IMR-90 (cell line): ENCODE measurements at regions not wholly inside any gene's neighbourhood (a gene's known extent, or its start where the extent isn't known, plus 50 kb on each side); places are given as distances from the start of the nearest gene placed in this dataset.

Experiments
- BHLHE40 ChIP-seq: fragments of 150-350 bp; IDR thresholded peaks from 2 replicates; pipeline ENCODE4 v1.6.1; 2016; ENCODE audit warnings: mild to moderate bottlenecking, low read depth, low read length
- CHD1 ChIP-seq: IDR thresholded peaks from 2 replicates; pipeline ENCODE4 v1.6.1; 2012; ENCODE audit warnings: low read depth, low read length, improper control_type of control experiment
- MAFK ChIP-seq: IDR thresholded peaks from 2 replicates; pipeline ENCODE4 v1.6.1; 2012; ENCODE audit warnings: low read depth, low read length, improper control_type of control experiment
- MAZ ChIP-seq: IDR thresholded peaks from 2 replicates; pipeline ENCODE4 v1.6.1; 2012; ENCODE audit warnings: low read depth, mild to moderate bottlenecking, low read length, improper control_type of control experiment, moderate library complexity, borderline replicate concordance
- MXI1 ChIP-seq: IDR thresholded peaks from 2 replicates; pipeline ENCODE4 v1.6.1; 2012; ENCODE audit warnings: low read depth, mild to moderate bottlenecking, low read length, moderate library complexity, borderline replicate concordance
- POLR2A ChIP-seq: IDR thresholded peaks from 2 replicates; pipeline ENCODE4 v1.6.1; 2012; ENCODE audit warnings: mild to moderate bottlenecking, low read depth, low read length
- RAD21 ChIP-seq: IDR thresholded peaks from 2 replicates; pipeline ENCODE4 v1.6.1; 2012; ENCODE audit warnings: low read length, improper control_type of control experiment
- RCOR1 ChIP-seq: IDR thresholded peaks from 2 replicates; pipeline ENCODE4 v1.6.1; 2012; ENCODE audit warnings: mild to moderate bottlenecking, low read length, improper control_type of control experiment; ENCODE audit not compliant: insufficient replicate concordance
- RFX5 ChIP-seq: IDR thresholded peaks from 2 replicates; pipeline ENCODE4 v1.8.0; 2012; ENCODE audit warnings: low read depth, mild to moderate bottlenecking, low read length, moderate library complexity
- SMC3 ChIP-seq: fragments of 150-350 bp; IDR thresholded peaks from 2 replicates; pipeline ENCODE4 v1.6.1; 2016; ENCODE audit warnings: low read depth, mild to moderate bottlenecking, antibody characterized with exemption, low read length, moderate library complexity
- TF ChIP-seq, protein P1 (sequence below): conservative IDR thresholded peaks from 2 replicates; pipeline ENCODE4 v1.5.1; 2012; ENCODE audit warnings: mild to moderate bottlenecking, low read depth, low read length, improper control_type of control experiment
- TF ChIP-seq, protein P2 (sequence below): fragments of 150-350 bp; IDR thresholded peaks from 2 replicates; pipeline ENCODE4 v1.6.1; 2017; ENCODE audit warnings: mild to moderate bottlenecking, antibody characterized with exemption, low read length, low read depth

DNA sequence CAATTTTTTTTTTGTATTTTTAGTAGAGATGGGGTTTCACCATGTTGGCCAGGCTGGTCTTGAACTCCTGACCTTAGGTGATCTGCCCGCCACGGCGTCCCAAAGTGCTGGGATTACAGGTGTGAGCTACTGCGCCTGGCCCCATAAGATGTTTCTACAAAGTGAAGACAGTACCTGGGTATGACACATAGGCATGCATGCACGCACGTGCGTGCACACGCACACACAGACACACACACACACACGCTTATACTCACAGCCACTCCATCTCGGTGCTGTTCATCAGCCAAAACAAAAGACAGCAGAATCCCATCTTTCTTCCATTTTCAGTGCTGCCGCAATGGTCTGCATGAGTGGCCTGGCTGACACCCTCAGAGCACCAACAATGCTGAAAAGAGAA, 63.9 kb downstream of the VCPKMT start:
- TF ChIP-seq, protein P1, sequence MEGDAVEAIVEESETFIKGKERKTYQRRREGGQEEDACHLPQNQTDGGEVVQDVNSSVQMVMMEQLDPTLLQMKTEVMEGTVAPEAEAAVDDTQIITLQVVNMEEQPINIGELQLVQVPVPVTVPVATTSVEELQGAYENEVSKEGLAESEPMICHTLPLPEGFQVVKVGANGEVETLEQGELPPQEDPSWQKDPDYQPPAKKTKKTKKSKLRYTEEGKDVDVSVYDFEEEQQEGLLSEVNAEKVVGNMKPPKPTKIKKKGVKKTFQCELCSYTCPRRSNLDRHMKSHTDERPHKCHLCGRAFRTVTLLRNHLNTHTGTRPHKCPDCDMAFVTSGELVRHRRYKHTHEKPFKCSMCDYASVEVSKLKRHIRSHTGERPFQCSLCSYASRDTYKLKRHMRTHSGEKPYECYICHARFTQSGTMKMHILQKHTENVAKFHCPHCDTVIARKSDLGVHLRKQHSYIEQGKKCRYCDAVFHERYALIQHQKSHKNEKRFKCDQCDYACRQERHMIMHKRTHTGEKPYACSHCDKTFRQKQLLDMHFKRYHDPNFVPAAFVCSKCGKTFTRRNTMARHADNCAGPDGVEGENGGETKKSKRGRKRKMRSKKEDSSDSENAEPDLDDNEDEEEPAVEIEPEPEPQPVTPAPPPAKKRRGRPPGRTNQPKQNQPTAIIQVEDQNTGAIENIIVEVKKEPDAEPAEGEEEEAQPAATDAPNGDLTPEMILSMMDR, result no peak
- TF ChIP-seq POLR2A, result no peak
- TF ChIP-seq MAFK, result no peak
- TF ChIP-seq MXI1, result no peak
- TF ChIP-seq RFX5, result no peak
- no peak for TF ChIP-seq BHLHE40
- TF ChIP-seq MAZ, result no peak
- no peak for TF ChIP-seq RAD21
- TF ChIP-seq RCOR1, result no peak
- no peak for TF ChIP-seq CHD1
- TF ChIP-seq SMC3, result no peak
- TF ChIP-seq, protein P2, sequence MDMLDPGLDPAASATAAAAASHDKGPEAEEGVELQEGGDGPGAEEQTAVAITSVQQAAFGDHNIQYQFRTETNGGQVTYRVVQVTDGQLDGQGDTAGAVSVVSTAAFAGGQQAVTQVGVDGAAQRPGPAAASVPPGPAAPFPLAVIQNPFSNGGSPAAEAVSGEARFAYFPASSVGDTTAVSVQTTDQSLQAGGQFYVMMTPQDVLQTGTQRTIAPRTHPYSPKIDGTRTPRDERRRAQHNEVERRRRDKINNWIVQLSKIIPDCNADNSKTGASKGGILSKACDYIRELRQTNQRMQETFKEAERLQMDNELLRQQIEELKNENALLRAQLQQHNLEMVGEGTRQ, result no peak
